PC-3 (cell line): ENCODE measurements at regions not wholly inside any gene's neighbourhood (a gene's known extent, or its start where the extent isn't known, plus 50 kb on each side); places are given as distances from the start of the nearest gene placed in this dataset.

Source experiments
- ATAC-seq: fragments of 200-7000 bp; cut with Tn5 transposase; 2 replicates; pipeline ENCODE4 v1.9.1; 2020; ENCODE audit warnings: mild to moderate bottlenecking, moderate library complexity
- BruUV-seq: library from RNA; stranded (reverse); fragments of 400-500 nt; replicated peaks from 2 replicates; lab custom pipeline; 2021; lab: Mats Ljungman, UMichigan
- CTCF ChIA-PET: fragments of 300-600 bp; sonication (Branson Sonifier 250); formaldehyde crosslinking; loops from one replicate; lab custom pipeline; 2022; ENCODE audit warnings: antibody characterized with exemption; lab: Charles Lee
- POLR2A ChIA-PET: fragments of 300-600 bp; sonication (Branson Sonifier 250); formaldehyde crosslinking; loops from one replicate; lab custom pipeline; 2022; ENCODE audit warnings: antibody characterized with exemption; ENCODE audit not compliant: unreplicated experiment; lab: Charles Lee
- DNase-seq: peaks from one replicate; pipeline ENCODE4 v3.0.0-alpha.2; 2015
- H2AFZ ChIP-seq: fragments of 300-600 bp; sonication (generic); 2 replicates; pipeline ENCODE4 v1.6.0; 2016; ENCODE audit warnings: antibody characterized with exemption, low read length
- H3F3A ChIP-seq: fragments of 300-600 bp; sonication (generic); one replicate; pipeline ENCODE4 v1.6.0; 2017; ENCODE audit warnings: antibody characterized with exemption, low read length, control low read depth, mild to moderate bottlenecking; ENCODE audit not compliant: unreplicated experiment
- H3K27ac ChIP-seq: fragments of 300-600 bp; sonication (generic); 2 replicates; pipeline ENCODE4 v1.5.1; 2016; ENCODE audit warnings: mild to moderate bottlenecking, low read length
- H3K27me3 ChIP-seq: fragments of 300-600 bp; sonication (generic); 2 replicates; pipeline ENCODE4 v1.6.1; 2016; ENCODE audit warnings: low read length, mixed read lengths
- H3K36me3 ChIP-seq: fragments of 300-600 bp; sonication (generic); 2 replicates; pipeline ENCODE4 v1.6.1; 2016; ENCODE audit warnings: low read depth, mixed run types, low read length, mixed read lengths
- H3K4me1 ChIP-seq: fragments of 300-600 bp; sonication (generic); 2 replicates; pipeline ENCODE4 v1.5.1; 2016; ENCODE audit warnings: low read length; ENCODE audit not compliant: insufficient read depth
- H3K4me2 ChIP-seq: fragments of 300-600 bp; sonication (generic); 2 replicates; pipeline ENCODE4 v1.6.0; 2016; ENCODE audit warnings: low read length
- H3K4me3 ChIP-seq: fragments of 300-600 bp; sonication (generic); 2 replicates; pipeline ENCODE4 v1.5.1; 2016; ENCODE audit warnings: mild to moderate bottlenecking, low read length, mixed read lengths
- H3K79me2 ChIP-seq: fragments of 300-600 bp; sonication (generic); 2 replicates; pipeline ENCODE4 v1.6.1; 2017; ENCODE audit warnings: low read length, mixed read lengths
- H3K9ac ChIP-seq: fragments of 300-600 bp; sonication (generic); 2 replicates; pipeline ENCODE4 v1.6.0; 2016; ENCODE audit warnings: mild to moderate bottlenecking, low read length
- H3K9me2 ChIP-seq: fragments of 300-600 bp; sonication (generic); replicated peaks from 2 replicates; pipeline ENCODE4 v1.6.1; 2016; ENCODE audit warnings: mixed run types, low read length, mixed read lengths
- H3K9me3 ChIP-seq: fragments of 300-600 bp; sonication (generic); 2 replicates; pipeline ENCODE4 v1.6.1; 2016; ENCODE audit warnings: low read length, mixed read lengths
- H4K20me1 ChIP-seq: fragments of 300-600 bp; sonication (generic); 2 replicates; pipeline ENCODE4 v1.6.1; 2016; ENCODE audit warnings: low read length, mixed read lengths
- CTCF ChIP-seq: fragments of 300-600 bp; sonication (generic); conservative IDR thresholded peaks from 2 replicates; pipeline ENCODE4 v1.5.1; 2017; ENCODE audit warnings: antibody characterized with exemption, low read depth, mild to moderate bottlenecking, low read length
- EZH2 ChIP-seq: fragments of 300-600 bp; sonication (generic); IDR thresholded peaks from one replicate; pipeline ENCODE4 v1.6.1; 2017; ENCODE audit warnings: antibody characterized with exemption, mild to moderate bottlenecking, low read length; ENCODE audit not compliant: unreplicated experiment
- EZH2phosphoT487 ChIP-seq: fragments of 300-600 bp; sonication (generic); IDR thresholded peaks from 2 replicates; pipeline ENCODE4 v1.6.1; 2018; ENCODE audit warnings: mild to moderate bottlenecking, antibody characterized with exemption, low read length, borderline replicate concordance
- intact Hi-C: fragments of 100-400 bp; cut with micrococcal nuclease; formaldehyde crosslinking; loops from 2 replicates; pipeline ENCODE4 v1.9.0; 2023

- no peaks in the 10 kb centered on the region for H3K36me3 ChIP-seq
- no peak for TF ChIP-seq EZH2phosphoT487
- TF ChIP-seq CTCF = no peak
- no peak for TF ChIP-seq EZH2
- no peaks in the 10 kb centered on the region for H3F3A ChIP-seq
- no peak overlapping the region for H3K27ac ChIP-seq
- ChIA-PET CTCF (no interaction called here), POLR2A (no interaction called here)
- no peaks in the 10 kb centered on the region for H3K9me2 ChIP-seq
- intact Hi-C loops = no loop called here
- DNase-seq (no peak), ATAC-seq (no peak)
- H2AFZ ChIP-seq = no peak overlapping the region
- H4K20me1 ChIP-seq = no peaks in the 10 kb centered on the region
- H3K4me3 ChIP-seq = no peak overlapping the region
- 0 out of 2 replicates have a peak, but pooled peaks cover 5% of the 10 kb centered on the region for H3K27me3 ChIP-seq
- BruUV-seq = no TSS peak
- 0 out of 2 replicates have a peak, but pooled peaks cover under 1% of the 10 kb centered on the region for H3K9me3 ChIP-seq
- H3K4me1 ChIP-seq = no peaks in the 10 kb centered on the region
- no peak overlapping the region for H3K9ac ChIP-seq
- H3K4me2 ChIP-seq = no peak overlapping the region
- no peaks in the 10 kb centered on the region for H3K79me2 ChIP-seq
Observed at GRCh38 chr3:6223572-6223971, 637.3 kb upstream of the GRM7 start.

- Histone ChIP-seq H3K9me2 (no peaks in the 10 kb centered on the region), H3K4me2 (no peak overlapping the region), H3K27ac (no peak overlapping the region), H3K4me3 (no peak overlapping the region), H3K36me3 (no peaks in the 10 kb centered on the region), H3K9ac (no peak overlapping the region), H4K20me1 (no peaks in the 10 kb centered on the region), H3K4me1 (no peaks in the 10 kb centered on the region), H3F3A (no peaks in the 10 kb centered on the region), H2AFZ (no peak overlapping the region), H3K79me2 (no peaks in the 10 kb centered on the region), H3K27me3 (0 out of 2 replicates have a peak, but pooled peaks cover 4% of the 10 kb centered on the region), H3K9me3 (no peaks in the 10 kb centered on the region)
- no peak for DNase-seq
- BruUV-seq = no TSS peak
- intact Hi-C loops = no loop called here
- no peak for ATAC-seq
- TF ChIP-seq CTCF (no peak), EZH2phosphoT487 (no peak), EZH2 (no peak)
- CTCF ChIA-PET = no interaction called here
- POLR2A ChIA-PET = no interaction called here
Observed at GRCh38 chr3:6228958-6229683, 631.8 kb upstream of the GRM7 start.

- no TSS peak for BruUV-seq
- TF ChIP-seq EZH2 = no peak
- TF ChIP-seq EZH2phosphoT487 = no peak
- no peak for TF ChIP-seq CTCF
- H3K4me3 ChIP-seq = no peak overlapping the region
Observed at GRCh38 chr3:6229778-6230410, 631.0 kb upstream of the GRM7 start.

More at GRCh38 chr3:6229778-6230410, 631.0 kb upstream of the GRM7 start:
- H3K36me3 ChIP-seq = no peaks in the 10 kb centered on the region
- H3K79me2 ChIP-seq = no peaks in the 10 kb centered on the region
- no peak overlapping the region for H3K9ac ChIP-seq
- DNase-seq (no peak), ATAC-seq (no peak)
- H4K20me1 ChIP-seq = no peaks in the 10 kb centered on the region
- ChIA-PET CTCF (no interaction called here), POLR2A (no interaction called here)
- intact Hi-C loops = no loop called here
- no peaks in the 10 kb centered on the region for H3K9me3 ChIP-seq
- H3K4me1 ChIP-seq = no peaks in the 10 kb centered on the region
- no peaks in the 10 kb centered on the region for H3K9me2 ChIP-seq
- H3K27me3 ChIP-seq = 0 out of 2 replicates have a peak, but pooled peaks cover 4% of the 10 kb centered on the region
- no peaks in the 10 kb centered on the region for H3F3A ChIP-seq
- no peak overlapping the region for H3K4me2 ChIP-seq
- no peak overlapping the region for H2AFZ ChIP-seq
- no peak overlapping the region for H3K27ac ChIP-seq
